Esophagus squamous epithelium (tissue), 5 donors: ENCODE measurements at regions not wholly inside any gene's neighbourhood (a gene's known extent, or its start where the extent isn't known, plus 50 kb on each side); places are given as distances from the start of the nearest gene placed in this dataset.
"Not testable (repeated sequence)": the region's sequence is repeated elsewhere in the genome, so short reads cannot be mapped to it uniquely, and the experiment has no call there.

Experiments
- DNase-seq: peaks from one replicate; lab custom pipeline; 2025; lab: John Stamatoyannopoulos, UW
- H3K27ac ChIP-seq, 4 donors: fragments of 200-600 bp; sonication (generic); one replicate each; pipeline ENCODE4 v1.5.1; 2016 to 2019; ENCODE audit warnings: mild to moderate bottlenecking in 1 of 4
- H3K27me3 ChIP-seq, 4 donors: fragments of 200-600 bp; sonication (generic); 1 replicate in 3 of 4; 2 replicates in 1 of 4; pipeline versions ENCODE4 v1.5.1 to v1.6.0; 2017 to 2021; ENCODE audit warnings: antibody characterized with exemption in 1 of 4
- H3K36me3 ChIP-seq, 3 donors: fragments of 200-600 bp; sonication (generic); one replicate each; pipeline ENCODE4 v1.5.1; 2016 to 2019
- H3K4me1 ChIP-seq, 3 donors: fragments of 200-600 bp; sonication (generic); one replicate each; pipeline ENCODE4 v1.5.1; 2017 to 2019
- H3K4me3 ChIP-seq, 4 donors: fragments of 200-600 bp; sonication (generic); 1 replicate in 3 of 4; 2 replicates in 1 of 4; pipeline ENCODE4 v1.5.1; 2016 to 2019; ENCODE audit warnings: mild to moderate bottlenecking in 2 of 4, moderate library complexity in 1 of 4
- H3K9me3 ChIP-seq, 3 donors: fragments of 200-600 bp; sonication (generic); one replicate each; pipeline ENCODE4 v1.5.1; 2016 to 2019
- POLR2A ChIP-seq, 4 donors: fragments of 450-650 bp; IDR thresholded peaks; one replicate each; pipeline ENCODE4 v1.6.1; 2017; ENCODE audit warnings: antibody characterized with exemption in 4 of 4, mild to moderate bottlenecking in 4 of 4, moderate library complexity in 3 of 4
- WGBS, 2 donors: methylation state at CpG; one replicate each; pipeline ENCODE4 v1.1.5; 2018; 5-methylcytosine and 5-hydroxymethylcytosine counted together
- intact Hi-C: fragments of 100-400 bp; cut with DNase I; formaldehyde crosslinking; loops from one replicate; pipeline ENCODE4 v1.15.0; 2022
- TF ChIP-seq, protein P1 (sequence below), 6 experiments: fragments of 450-650 bp in 4 of 6; fragments of 200-600 bp in 2 of 6; sonication (generic) in 2 of 6; IDR thresholded peaks; one replicate each; pipeline ENCODE4 v1.5.1; 2016 to 2019; ENCODE audit warnings: antibody characterized with exemption in 6 of 6, mild to moderate bottlenecking in 4 of 6, moderate library complexity in 4 of 6
- donor health status: DM: yes; HTN: yes; CAD: no.

DNA sequence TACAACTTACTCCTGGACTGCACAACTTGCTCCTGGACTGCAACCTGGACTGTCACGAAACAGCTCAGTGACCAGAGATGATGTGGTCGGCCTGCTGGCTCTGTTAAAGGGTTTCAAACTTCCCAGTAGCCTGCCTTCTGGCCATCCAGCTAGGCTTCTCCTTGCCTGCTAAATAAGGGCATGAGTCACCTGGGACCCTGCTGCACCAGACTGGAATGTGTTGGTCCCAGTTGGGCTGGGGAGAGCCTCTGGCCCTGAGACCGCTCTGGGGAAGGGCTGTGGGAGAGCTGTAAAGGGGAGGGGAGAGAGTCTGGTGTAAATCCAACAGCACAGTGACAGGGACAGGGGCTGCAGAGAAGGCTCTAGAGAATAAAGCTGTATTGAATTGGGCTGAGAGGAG lies 165.8 kb downstream of the VSIG4 start:
- H3K4me1 ChIP-seq = no peaks in the 10 kb centered on the region
- TF ChIP-seq, protein P1, sequence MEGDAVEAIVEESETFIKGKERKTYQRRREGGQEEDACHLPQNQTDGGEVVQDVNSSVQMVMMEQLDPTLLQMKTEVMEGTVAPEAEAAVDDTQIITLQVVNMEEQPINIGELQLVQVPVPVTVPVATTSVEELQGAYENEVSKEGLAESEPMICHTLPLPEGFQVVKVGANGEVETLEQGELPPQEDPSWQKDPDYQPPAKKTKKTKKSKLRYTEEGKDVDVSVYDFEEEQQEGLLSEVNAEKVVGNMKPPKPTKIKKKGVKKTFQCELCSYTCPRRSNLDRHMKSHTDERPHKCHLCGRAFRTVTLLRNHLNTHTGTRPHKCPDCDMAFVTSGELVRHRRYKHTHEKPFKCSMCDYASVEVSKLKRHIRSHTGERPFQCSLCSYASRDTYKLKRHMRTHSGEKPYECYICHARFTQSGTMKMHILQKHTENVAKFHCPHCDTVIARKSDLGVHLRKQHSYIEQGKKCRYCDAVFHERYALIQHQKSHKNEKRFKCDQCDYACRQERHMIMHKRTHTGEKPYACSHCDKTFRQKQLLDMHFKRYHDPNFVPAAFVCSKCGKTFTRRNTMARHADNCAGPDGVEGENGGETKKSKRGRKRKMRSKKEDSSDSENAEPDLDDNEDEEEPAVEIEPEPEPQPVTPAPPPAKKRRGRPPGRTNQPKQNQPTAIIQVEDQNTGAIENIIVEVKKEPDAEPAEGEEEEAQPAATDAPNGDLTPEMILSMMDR (IDR thresholded peaks at IDR 0.05) = no peak
- TF ChIP-seq POLR2A (IDR thresholded peaks at IDR 0.05) = no peak
- no peaks in the 10 kb centered on the region for H3K27me3 ChIP-seq
- no peaks in the 10 kb centered on the region for H3K9me3 ChIP-seq
- H3K27ac ChIP-seq = no peak overlapping the region
- no peaks in the 10 kb centered on the region for H3K36me3 ChIP-seq
- intact Hi-C loops = no loop called here
- H3K4me3 ChIP-seq = no peak overlapping the region
- DNase-seq = no peak
- 60% methylated on average over 1 of the region's 3 CpGs; no CpG with 5 or more reads in 1 of the 2 donors for WGBS, 2 donors

DNA sequence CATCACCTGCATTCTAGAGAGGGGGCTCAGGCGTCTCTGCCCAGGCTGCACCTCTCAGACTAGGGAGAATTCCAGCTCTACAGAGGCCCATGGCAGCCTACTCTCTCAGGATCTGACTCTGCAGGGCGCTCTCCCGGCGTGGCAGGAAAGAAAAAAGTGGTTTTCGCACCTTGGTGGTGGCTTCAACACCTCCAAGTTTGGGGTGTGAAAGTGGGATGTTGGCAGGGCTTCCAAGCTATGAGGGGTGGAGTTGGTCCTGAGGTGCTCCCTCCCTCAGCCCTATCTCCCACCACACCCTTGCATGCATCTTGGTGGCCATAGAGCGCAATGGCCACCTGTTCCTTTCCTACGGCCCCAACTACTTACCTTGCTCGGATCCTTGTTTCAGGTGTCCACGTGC lies 166.5 kb downstream of the VSIG4 start:
- no peak overlapping the region for H3K4me3 ChIP-seq
- WGBS, 2 donors = 84 to 100% methylated on average over 4 of the region's 9 CpGs
- no peaks in the 10 kb centered on the region for H3K36me3 ChIP-seq

GRCh38 chrX:65871671-65872311 lies 168.1 kb downstream of the VSIG4 start:
- no peaks in the 10 kb centered on the region for H3K4me1 ChIP-seq
- no peaks in the 10 kb centered on the region for H3K9me3 ChIP-seq
- no peak overlapping the region for H3K27ac ChIP-seq
- 51 to 62% methylated on average over 3 to 7 of the region's 7 CpGs for WGBS, 2 donors
- H3K27me3 ChIP-seq = no peaks in the 10 kb centered on the region
- no peak for DNase-seq
- intact Hi-C loops = no loop called here
- H3K4me3 ChIP-seq = no peak overlapping the region
- no peak for TF ChIP-seq POLR2A (IDR thresholded peaks at IDR 0.05)
- TF ChIP-seq, protein P1 (IDR thresholded peaks at IDR 0.05) = peak in 3 of 6 experiments; percentile 21 to 52 (median 35)
- H3K36me3 ChIP-seq = no peaks in the 10 kb centered on the region

More for the DNA sequence above, 166.5 kb downstream of the VSIG4 start:
- H3K9me3 ChIP-seq = no peaks in the 10 kb centered on the region
- no peaks in the 10 kb centered on the region for H3K4me1 ChIP-seq
- H3K27ac ChIP-seq = no peak overlapping the region
- no peaks in the 10 kb centered on the region for H3K27me3 ChIP-seq
- no peak for DNase-seq
- TF ChIP-seq, protein P1 (IDR thresholded peaks at IDR 0.05) = no peak
- no peak for TF ChIP-seq POLR2A (IDR thresholded peaks at IDR 0.05)
- intact Hi-C loops = no loop called here

DNA sequence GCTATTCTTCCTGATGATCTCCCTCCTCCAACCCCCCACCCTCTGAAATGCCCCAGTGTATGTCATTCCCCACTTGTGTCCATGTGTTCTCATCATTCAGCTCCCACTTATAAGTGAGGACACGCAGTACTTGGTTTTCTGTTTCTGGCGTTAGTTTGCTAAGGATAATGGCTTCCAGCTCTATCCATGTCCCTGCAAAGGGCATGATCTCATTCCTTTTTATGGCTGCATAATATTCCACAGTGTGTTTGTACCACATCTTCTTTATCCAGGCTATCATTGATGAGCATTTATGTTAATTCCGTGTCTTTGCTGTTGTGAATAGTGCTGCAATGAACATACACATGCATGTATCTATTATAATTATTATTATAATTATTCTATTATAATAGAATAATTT lies 169.3 kb downstream of the VSIG4 start:
- H3K27ac ChIP-seq, H3K4me3 ChIP-seq, H3K36me3 ChIP-seq, H3K27me3 ChIP-seq, intact Hi-C loops, H3K4me1 ChIP-seq, H3K9me3 ChIP-seq, DNase-seq: not testable (repeated sequence)
- 90 to 96% methylated on average over 3 of the region's 3 CpGs for WGBS, 2 donors

GRCh38 chrX:65866773-65867172 lies 173.1 kb downstream of the VSIG4 start:
- Histone ChIP-seq H3K4me1 (no peaks in the 10 kb centered on the region), H3K27ac (no peak overlapping the region), H3K27me3 (no peaks in the 10 kb centered on the region), H3K4me3 (no peak overlapping the region), H3K36me3 (no peaks in the 10 kb centered on the region), H3K9me3 (no peaks in the 10 kb centered on the region)
- DNase-seq = no peak
- intact Hi-C loops = no loop called here
- 89 to 100% methylated on average over 1 of the region's 1 CpG for WGBS, 2 donors
- TF ChIP-seq, protein P1 (IDR thresholded peaks at IDR 0.05) = no peak
- no peak for TF ChIP-seq POLR2A (IDR thresholded peaks at IDR 0.05)

DNA sequence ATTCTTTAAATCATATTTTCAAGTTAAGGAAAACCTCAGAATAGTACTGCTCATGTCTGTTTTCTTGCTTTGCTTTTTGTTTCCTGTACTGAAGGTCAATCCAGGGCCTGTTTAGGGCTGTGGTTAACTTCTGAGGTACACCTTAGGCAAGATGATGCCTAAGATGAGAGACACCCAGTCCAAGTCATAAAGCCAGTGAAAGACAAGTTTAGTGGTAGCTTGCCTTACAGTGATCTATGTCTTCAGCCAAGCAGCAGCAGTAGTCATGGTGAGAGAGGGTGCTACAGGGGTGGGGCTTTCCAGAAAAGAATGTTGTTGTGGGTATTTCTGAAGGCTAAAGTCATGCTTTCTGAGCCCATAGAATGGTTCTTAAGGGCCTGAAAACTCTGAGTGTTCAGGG lies 173.7 kb downstream of the VSIG4 start:
- H3K36me3 ChIP-seq = no peaks in the 10 kb centered on the region
- no peaks in the 10 kb centered on the region for H3K4me1 ChIP-seq
- no peaks in the 10 kb centered on the region for H3K9me3 ChIP-seq
- DNase-seq = no peak
- intact Hi-C loops = no loop called here
- H3K27me3 ChIP-seq = no peaks in the 10 kb centered on the region
- no peak overlapping the region for H3K4me3 ChIP-seq
- no peak overlapping the region for H3K27ac ChIP-seq
- no peak for TF ChIP-seq POLR2A (IDR thresholded peaks at IDR 0.05)
- TF ChIP-seq, protein P1 (IDR thresholded peaks at IDR 0.05) = no peak
